ENCODE measurements at regions not wholly inside any gene's neighbourhood (a gene's known extent, or its start where the extent isn't known, plus 50 kb on each side); places are given as distances from the start of the nearest gene placed in this dataset.
A peak's percentile ranks its signal among the peaks of the same experiment; 100 is the strongest.

GRCh38 chr20:43804781-43805180 lies 78.0 kb upstream of the GTSF1L start:
- TF ChIP-seq, protein P1, sequence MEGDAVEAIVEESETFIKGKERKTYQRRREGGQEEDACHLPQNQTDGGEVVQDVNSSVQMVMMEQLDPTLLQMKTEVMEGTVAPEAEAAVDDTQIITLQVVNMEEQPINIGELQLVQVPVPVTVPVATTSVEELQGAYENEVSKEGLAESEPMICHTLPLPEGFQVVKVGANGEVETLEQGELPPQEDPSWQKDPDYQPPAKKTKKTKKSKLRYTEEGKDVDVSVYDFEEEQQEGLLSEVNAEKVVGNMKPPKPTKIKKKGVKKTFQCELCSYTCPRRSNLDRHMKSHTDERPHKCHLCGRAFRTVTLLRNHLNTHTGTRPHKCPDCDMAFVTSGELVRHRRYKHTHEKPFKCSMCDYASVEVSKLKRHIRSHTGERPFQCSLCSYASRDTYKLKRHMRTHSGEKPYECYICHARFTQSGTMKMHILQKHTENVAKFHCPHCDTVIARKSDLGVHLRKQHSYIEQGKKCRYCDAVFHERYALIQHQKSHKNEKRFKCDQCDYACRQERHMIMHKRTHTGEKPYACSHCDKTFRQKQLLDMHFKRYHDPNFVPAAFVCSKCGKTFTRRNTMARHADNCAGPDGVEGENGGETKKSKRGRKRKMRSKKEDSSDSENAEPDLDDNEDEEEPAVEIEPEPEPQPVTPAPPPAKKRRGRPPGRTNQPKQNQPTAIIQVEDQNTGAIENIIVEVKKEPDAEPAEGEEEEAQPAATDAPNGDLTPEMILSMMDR (IDR thresholded peaks at IDR 0.05): no peak
- intact Hi-C loops (cut with micrococcal nuclease): no loop called here
- Mint-ChIP-seq H3K27ac (no peak overlapping the region), H3K27me3 (peaks cover 2% of the 10 kb centered on the region), H3K4me3 (no peak overlapping the region), H3K9me3 (peaks cover 22% of the 10 kb centered on the region), H3K36me3 (ENCODE audit: low read depth) (peaks cover 1% of the 10 kb centered on the region), H3K4me1 (ENCODE audit: low read depth) (peaks cover 4% of the 10 kb centered on the region)
- POLR2A ChIA-PET: no interaction called here
- DNase-seq (no peak), ATAC-seq (no peak)
- CTCF ChIA-PET: no interaction called here

DNA sequence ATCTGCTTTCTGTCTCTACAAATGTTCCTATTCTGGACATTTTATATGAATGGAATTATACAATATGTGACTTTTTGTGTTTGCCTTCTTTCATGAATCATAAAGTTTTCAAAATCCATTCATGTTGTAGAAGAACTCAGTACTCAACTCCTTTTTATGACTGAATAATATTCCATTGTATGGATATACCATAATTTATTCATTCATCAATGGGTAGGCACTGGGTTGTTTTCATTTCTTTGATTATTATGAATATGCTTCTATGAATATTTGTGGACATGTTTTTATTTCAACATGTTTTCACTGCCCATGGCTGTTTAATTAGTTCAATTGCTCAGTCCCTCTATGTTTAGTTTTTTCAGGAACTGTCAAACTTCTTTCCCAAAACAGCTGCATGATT lies 76.5 kb upstream of the GTSF1L start:
- Mint-ChIP-seq H3K4me3 (no peak overlapping the region), H3K36me3 (ENCODE audit: low read depth) (no peaks in the 10 kb centered on the region), H3K27ac (no peak overlapping the region), H3K27me3 (peaks cover 2% of the 10 kb centered on the region), H3K4me1 (ENCODE audit: low read depth) (peaks cover 15% of the 10 kb centered on the region), H3K9me3 (peaks cover 12% of the 10 kb centered on the region)
- no peak for DNase-seq
- CTCF ChIA-PET: no interaction called here
- POLR2A ChIA-PET: no interaction called here
- TF ChIP-seq, protein P1 (IDR thresholded peaks at IDR 0.05): no peak
- no peak for ATAC-seq
- intact Hi-C loops (cut with micrococcal nuclease): no loop called here

DNA sequence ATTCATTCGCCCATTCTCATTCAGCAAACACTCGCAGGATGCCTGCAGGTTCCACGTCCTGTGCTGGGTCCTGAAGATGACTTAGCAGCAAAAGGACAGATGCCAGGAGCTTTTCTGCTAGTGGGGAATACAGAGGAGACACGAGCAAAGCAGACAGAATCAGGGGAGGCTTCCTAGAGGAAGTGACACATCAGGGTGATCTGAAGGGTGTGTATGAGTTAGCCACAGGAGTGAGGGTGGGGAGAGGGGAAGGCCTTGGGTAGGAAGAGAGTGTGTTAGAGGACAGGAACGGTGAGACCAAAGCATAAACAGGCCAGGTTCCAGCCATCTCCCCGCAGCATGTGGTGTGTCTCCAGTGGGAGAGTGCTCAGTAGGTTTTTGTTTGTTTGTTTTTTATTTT lies 73.4 kb upstream of the GTSF1L start:
- intact Hi-C loops (cut with micrococcal nuclease): no loop called here
- Mint-ChIP-seq H3K4me1 (ENCODE audit: low read depth) (peaks cover 15% of the 10 kb centered on the region), H3K27ac (peak overlapping the region; percentile 8), H3K27me3 (peaks cover 2% of the 10 kb centered on the region), H3K4me3 (no peak overlapping the region), H3K36me3 (ENCODE audit: low read depth) (no peaks in the 10 kb centered on the region), H3K9me3 (peaks cover 8% of the 10 kb centered on the region)
- CTCF ChIA-PET: interaction anchor here (1.4 kb wide), 1 partner anchor 28 kb away, joined by 3 read pairs; no protein-coding TSS in a partner anchor
- POLR2A ChIA-PET: no interaction called here
- TF ChIP-seq, protein P1 (IDR thresholded peaks at IDR 0.05): no peak
- DNase-seq (no peak), ATAC-seq (no peak)

GRCh38 chr20:43799741-43800140 lies 72.9 kb upstream of the GTSF1L start:
- peaks cover 2% of the 10 kb centered on the region for H3K27me3 Mint-ChIP-seq
- POLR2A ChIA-PET: no interaction called here
- H3K4me1 Mint-ChIP-seq (ENCODE audit: low read depth): peaks cover 15% of the 10 kb centered on the region
- ATAC-seq (no peak), DNase-seq (no peak)
- TF ChIP-seq, protein P1 (IDR thresholded peaks at IDR 0.05): no peak
- H3K4me3 Mint-ChIP-seq: no peak overlapping the region
- intact Hi-C loops (cut with micrococcal nuclease): no loop called here
- CTCF ChIA-PET: interaction anchor here (1.4 kb wide), 1 partner anchor 27 kb away, joined by 3 read pairs; no protein-coding TSS in a partner anchor
- peak overlapping the region; percentile 32 for H3K27ac Mint-ChIP-seq
- peaks cover 8% of the 10 kb centered on the region for H3K9me3 Mint-ChIP-seq
- H3K36me3 Mint-ChIP-seq (ENCODE audit: low read depth): no peaks in the 10 kb centered on the region

DNA sequence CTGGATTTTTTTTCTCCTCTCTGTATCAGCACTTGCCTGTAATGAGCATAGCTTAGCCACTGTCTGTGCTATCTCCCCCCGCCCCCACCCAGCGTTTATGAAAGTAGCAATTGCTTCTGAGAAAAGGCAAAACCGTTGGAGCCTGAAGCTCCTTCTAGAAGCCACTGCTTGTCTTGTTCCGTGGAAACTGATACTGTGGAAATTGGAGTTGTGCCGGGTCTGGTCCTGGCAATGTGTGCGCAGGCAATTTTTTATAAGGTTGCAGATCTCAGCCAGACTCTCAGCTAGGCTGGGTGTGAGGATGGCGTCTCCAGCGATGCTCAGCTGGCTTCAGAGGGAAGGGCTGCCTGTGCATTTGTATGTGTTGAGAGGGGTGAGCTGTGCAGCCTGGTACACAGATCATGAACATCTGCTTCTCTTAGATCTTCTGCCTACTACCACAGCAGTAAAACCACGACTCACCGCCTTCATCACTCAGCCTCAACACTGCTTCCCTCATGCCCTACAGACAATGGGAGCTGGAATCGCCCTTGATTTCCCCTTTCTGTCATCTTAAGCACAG lies 72.4 kb upstream of the GTSF1L start:
- Mint-ChIP-seq H3K27me3 (peaks cover 2% of the 10 kb centered on the region), H3K36me3 (ENCODE audit: low read depth) (no peaks in the 10 kb centered on the region), H3K4me3 (no peak overlapping the region), H3K4me1 (ENCODE audit: low read depth) (peaks cover 15% of the 10 kb centered on the region), H3K9me3 (peaks cover 6% of the 10 kb centered on the region), H3K27ac (peak overlapping the region; percentile 32)
- ChIA-PET POLR2A (interaction anchor here (0.6 kb wide), 1 partner anchor 15 kb away, joined by 3 read pairs; no protein-coding TSS in a partner anchor), CTCF (interaction anchor here (1.4 kb wide), 1 partner anchor 27 kb away, joined by 3 read pairs; no protein-coding TSS in a partner anchor)
- DNase-seq: no peak
- TF ChIP-seq, protein P1 (IDR thresholded peaks at IDR 0.05): no peak
- intact Hi-C loops (cut with micrococcal nuclease): no loop called here
- ATAC-seq: peak; percentile 34

Measured in activated CD8-positive, alpha-beta T cell treated with anti-CD3 and anti-CD28 coated beads for 36 hours (primary cell).